ENCODE measurements at regions not wholly inside any gene's neighbourhood (a gene's known extent, or its start where the extent isn't known, plus 50 kb on each side); places are given as distances from the start of the nearest gene placed in this dataset.
"Not testable (repeated sequence)": the region's sequence is repeated elsewhere in the genome, so short reads cannot be mapped to it uniquely, and the experiment has no call there.

GRCh38 chr13:48826922-48827454 is 148.7 kb upstream of the FNDC3A start:
- TF ChIP-seq CTCF (IDR thresholded peaks at IDR 0.05 in 4 of 5, conservative IDR thresholded peaks at IDR 0.05 in 1 of 5); POLR2A (IDR thresholded peaks at IDR 0.05): not testable (repeated sequence)
